HG03469 (cell line): ENCODE measurements at regions not wholly inside any gene's neighbourhood (a gene's known extent, or its start where the extent isn't known, plus 50 kb on each side); places are given as distances from the start of the nearest gene placed in this dataset.
"Not testable (repeated sequence)": the region's sequence is repeated elsewhere in the genome, so short reads cannot be mapped to it uniquely, and the experiment has no call there.

Experiments used
- ATAC-seq: cut with Tn5 transposase; IDR thresholded peaks from one replicate; pipeline ENCODE4 v1.9.1; 2021; ENCODE audit warnings: mild to moderate bottlenecking, moderate library complexity, moderate number of reproducible peaks; ENCODE audit not compliant: unreplicated experiment

DNA sequence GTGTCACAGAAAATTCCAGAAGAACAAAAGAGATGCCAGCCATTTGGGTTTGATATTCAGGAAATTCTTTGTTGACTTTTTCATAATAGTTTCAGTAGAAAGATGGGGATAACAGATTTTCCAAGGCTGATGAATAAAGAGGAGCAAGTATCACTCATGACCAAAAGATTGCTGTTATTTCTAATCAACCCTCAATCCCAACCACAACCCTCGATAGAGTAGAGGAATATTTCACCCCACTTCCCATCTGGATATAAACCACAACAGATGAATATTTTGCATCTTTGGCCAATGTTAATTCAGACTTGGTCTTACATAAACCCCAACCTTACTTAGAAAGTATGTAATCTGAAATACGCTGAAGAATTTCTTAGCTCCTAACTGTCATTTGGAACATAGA lies 232.4 kb downstream of the SEC16B start:
- ATAC-seq: no peak

DNA sequence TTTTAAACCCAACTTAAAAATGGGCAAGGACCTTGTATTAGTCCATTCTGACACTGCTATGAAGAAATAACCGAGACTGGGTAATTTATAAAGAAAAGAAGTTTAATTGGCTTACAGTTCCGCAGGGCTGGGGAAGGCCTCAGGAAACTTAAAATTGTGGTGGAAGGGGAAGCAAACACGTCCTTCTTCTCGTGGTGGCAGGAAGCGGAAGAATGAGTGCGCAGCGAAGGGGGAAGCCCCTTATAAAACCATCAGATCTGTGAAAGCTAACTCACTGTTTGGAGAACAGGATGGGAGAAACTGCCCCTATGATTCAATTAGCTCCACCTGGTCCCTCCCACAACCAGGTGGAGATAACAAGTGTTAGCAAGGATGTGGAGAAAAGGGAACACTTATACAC lies 237.7 kb downstream of the SEC16B start:
- no peak for ATAC-seq

GRCh38 chr1:177729646-177730045 lies 240.2 kb downstream of the SEC16B start:
- no peak for ATAC-seq

DNA sequence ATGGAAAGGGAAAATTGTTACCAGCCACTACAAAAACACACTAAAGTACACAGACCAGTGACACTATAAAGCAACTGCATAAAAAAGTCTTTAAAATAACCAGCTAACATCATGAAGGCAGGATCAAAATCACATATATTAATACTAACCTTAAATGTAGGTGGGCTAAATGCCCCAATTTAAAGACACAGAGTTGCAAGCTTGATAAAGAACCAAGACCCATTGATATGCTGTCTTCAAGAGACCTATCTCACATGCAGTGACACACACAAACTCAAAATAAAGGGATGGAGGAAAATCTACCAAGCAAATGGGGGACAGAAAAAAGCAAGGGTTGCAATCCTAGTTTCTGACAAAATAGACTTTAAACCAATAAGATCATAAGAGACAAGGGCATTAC lies 246.3 kb downstream of the SEC16B start:
- no peak for ATAC-seq

DNA sequence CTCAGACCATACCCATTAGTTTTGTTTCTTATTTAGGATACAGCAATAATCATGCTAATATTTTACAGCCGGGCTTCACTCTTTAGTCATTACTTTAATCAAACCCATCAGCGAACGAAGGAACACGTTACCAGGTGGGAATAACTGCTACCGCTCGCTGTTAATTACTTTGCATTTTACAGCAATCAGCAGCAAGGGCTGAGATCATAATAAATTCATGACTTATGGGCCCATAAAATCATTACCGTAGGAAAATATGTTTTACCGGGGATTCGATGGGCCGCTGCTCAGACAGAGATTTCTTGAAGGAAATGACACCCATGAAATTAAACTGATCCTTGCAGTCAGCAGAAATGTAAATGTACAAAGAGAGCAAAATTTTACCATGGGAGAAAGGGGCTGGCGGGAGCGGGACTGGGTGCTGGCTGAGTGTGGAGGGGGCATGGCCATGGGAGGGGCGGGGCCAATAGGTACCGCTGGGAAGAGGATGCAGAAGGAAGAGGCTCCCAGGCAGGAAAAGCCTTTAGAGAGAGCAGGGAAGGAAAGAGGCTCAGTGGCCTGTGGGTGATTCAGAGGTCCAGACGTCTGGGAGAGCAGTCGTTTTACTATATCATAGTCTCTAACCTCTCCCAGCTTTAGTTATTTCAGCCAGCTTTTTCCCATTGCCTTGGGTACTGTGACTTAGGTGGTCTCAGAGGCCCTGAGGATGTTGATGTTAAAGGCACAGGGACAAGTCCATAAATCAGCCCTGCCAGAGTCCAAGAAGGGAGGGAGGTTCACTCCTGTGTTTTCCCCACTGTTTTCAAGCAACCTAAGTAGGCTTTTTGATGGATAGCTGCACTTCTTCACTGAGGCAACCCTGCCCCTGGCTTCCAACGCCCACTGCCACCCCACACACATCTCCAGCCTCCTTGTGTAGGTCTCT lies 258.9 kb downstream of the SEC16B start:
- no peak for ATAC-seq

- ATAC-seq: no peak
Observed at GRCh38 chr1:177708406-177708805, 261.5 kb downstream of the SEC16B start.

DNA sequence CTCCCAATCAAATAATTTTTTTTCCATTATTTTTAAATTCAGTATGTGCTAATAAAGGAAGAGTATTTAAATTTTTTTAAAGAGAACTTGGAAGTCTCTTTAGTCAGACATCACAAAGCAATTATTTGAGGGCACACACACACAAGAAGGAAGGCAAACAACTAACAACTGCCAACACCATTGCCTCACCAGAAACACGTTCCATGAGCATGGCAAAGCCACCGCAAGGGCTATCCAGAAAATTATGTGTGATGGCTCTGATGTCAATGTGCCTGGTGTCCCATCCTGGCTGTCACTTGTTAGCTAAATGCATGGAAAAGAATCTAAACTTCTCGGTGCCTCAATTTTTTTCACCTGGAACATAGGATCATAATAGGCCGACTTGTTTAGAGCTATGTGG lies 262.9 kb downstream of the SEC16B start:
- no peak for ATAC-seq

DNA sequence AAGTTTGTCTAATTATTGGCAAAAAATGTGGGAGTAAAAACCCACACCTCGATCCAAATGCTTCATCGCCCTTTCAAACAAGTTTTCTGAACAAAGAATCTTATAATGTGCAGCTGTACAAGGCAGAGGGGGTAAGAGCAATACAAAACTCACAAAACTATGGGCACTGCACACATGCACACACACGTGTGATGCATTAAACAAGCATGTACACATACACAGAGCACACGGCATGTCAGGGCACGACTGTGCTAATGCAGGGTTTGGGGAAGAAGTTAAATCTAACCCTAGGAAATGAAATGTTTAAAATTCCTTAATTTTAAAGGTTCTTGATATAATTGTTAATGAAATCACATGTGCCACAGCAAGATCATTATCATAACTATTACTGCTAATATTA lies 264.0 kb downstream of the SEC16B start:
- no peak for ATAC-seq

DNA sequence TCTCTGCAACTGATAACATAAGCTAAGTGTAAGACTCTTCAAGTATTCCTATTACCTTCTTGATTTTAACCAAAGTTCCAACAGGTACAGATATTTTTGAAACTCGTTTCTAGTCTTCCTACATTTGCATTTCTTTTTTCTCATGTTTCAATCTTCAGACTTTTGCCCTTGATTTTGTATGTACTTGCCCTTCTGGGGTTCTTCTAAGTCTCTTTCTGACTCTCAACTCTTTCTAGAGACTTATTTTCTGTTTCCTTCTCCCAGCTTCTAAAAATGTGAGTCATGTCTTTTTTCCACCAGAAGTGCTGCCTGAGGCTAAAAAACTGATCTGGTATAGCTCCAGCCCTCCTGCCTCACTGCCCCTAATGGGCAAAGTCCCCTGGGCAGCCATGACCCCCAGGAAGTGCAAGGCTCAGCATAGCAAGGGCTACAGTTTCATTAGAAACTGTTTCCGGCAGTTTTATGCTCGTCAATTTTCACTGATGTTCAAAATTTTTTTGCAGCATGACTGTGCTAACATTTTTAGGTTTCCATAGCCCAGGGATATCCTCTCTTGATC lies 265.9 kb downstream of the SEC16B start:
- no peak for ATAC-seq

DNA sequence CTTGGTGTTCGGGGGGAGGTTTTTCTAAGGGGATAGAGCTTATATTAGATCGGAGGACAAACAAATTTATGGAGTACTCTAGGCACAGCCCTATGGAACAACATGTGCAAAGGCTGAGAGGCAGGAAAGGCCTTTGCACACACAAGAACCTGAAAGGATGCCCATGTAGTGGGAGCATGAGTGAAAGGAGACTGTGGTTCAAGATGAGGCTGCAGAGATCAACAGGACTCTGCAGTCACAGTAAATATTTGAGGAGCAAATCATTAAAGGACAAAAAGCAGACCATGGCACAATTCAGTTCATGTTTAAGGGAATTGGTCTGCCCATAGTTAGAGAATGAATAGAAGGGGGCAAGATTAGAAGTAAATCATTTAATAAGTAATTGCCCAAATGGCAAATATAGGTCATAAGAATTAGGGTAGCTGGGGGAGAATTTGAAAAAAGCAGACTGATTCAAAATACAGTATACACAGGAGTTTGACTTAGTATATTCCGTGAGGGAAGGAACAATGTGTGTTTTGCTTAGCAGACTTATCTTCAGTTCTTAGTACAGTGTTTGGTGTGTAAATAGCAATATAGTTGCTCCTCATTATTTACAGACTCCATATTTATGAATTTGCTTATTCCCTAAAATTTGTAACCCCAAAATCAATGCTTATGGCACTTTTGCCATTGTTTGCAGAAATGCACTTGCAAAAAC lies 268.1 kb downstream of the SEC16B start:
- no peak for ATAC-seq

DNA sequence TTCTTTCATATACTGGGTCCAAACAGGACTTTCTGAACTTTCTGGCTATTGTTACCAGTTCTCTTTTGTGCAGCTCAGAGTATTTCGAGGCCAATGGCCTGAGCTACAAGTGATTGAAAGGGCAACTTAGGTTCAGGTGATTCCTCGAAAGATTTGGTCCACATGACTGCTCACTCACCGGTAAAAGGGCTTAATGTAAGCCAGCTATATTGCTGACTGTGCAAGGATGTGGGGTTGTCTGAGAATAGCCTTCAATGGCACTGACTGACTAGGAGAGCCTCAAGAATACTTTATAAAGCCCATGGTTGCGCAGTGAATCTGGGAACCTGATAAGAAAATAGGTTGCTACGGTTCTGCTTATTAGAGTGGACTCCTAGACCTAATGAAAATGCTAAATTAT lies 269.0 kb downstream of the SEC16B start:
- ATAC-seq: no peak

- no peak for ATAC-seq
Observed at GRCh38 chr1:177690996-177691395, 278.9 kb downstream of the SEC16B start.

DNA sequence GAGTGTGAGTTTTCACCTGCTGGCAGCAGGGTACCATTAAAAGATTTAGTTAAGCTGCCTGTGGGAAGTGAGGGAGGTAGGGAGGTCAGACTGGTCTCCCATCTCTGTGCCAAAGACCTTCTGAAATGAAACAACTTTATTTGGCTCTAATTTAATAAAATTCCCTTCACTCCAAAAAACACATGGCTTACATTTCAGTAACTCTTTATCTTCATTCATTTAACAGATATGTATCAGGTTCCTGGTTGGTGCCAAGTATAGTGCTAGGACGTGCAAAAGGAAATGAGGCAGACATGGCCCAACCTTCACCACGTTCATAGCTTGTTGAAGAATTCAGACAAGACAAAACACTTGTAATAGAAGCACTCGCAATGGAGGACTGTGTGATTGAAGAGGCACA lies 282.3 kb downstream of the SEC16B start:
- no peak for ATAC-seq

DNA sequence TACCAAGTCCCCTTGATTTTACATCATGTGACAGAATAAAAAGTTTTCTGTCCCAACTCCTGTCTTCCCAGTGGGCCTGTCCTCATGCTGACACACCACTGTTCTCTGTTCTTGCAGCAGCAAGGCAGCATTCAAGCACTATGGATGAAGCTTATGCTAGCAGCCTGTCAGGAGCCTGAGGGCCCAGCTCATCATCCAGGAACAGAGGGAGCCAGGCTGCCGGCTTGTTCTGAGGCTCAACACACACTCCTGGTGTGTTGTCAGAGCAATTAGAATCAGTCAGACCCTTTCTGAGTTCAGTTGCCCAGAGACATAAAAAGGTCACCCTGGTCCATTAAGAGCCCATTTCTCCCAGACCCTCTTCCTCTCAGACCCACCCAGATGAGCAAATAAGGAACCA lies 282.9 kb downstream of the SEC16B start:
- no peak for ATAC-seq

GRCh38 chr1:177669161-177669560 lies 300.7 kb downstream of the SEC16B start:
- no peak for ATAC-seq

DNA sequence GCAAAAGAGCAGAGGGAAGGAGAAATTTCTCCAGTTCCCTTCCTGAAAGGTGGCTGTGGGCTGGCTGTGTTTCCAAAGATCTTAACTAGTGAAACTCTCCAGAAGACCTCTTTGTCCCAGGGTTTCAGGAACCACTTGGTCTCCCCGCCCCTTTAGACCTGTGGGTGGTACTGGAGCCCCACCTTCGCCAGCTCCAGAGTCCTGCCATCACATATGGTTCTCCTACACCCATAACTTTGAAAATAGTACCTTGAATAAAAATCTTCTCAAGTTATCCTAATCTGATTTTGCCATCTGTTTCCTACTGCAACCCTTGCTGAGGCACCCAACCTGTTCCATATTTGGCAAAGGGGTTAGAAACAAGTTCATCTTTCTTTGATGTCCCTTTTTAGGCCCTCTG lies 303.9 kb downstream of the SEC16B start:
- no peak for ATAC-seq

GRCh38 chr1:177664742-177665141 lies 305.1 kb downstream of the SEC16B start:
- not testable (repeated sequence) for ATAC-seq

- no peak for ATAC-seq
Observed at GRCh38 chr1:177660188-177660587, 309.7 kb downstream of the SEC16B start.

DNA sequence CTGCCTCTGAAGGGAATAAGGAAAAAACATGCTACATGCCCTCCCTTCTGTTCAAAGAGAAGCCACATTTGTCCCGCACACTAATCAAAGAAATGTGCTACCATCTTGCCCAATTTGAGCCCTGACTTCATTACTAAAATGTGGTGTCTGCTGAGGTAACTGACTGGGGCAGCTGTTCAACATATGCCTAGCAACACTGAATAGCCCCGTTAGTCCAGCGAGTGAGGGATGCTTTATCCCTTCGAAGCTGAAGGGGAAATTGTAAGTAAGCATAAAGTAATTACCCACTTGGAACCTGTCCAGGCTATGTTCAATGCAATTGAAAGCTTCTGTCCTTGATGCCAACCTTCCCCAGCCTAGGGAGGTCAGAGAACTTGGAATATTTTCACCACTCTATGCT lies 310.6 kb downstream of the SEC16B start:
- no peak for ATAC-seq

GRCh38 chr1:177656598-177656997 lies 313.3 kb downstream of the SEC16B start:
- no peak for ATAC-seq

DNA sequence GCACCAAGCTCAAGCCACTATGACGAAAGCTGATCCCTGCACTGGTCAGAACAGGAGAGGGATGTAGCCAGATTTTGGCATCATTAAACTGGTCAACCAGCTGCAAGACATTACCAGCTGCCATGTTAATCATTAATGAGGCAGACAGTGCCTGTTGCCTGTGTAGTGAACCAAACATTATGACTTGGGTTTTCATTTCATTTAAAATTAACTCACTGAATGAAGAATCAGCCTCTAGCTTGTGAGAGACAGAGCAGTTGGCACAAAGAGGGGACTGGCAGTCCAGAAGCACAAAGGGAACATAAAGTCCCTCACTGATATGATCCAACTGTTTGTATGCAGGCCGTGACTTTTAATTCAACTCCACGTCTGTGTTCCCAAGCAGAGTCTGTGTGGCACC lies 318.9 kb downstream of the SEC16B start:
- no peak for ATAC-seq

- no peak for ATAC-seq
Observed at GRCh38 chr1:177648731-177649265, 321.1 kb downstream of the SEC16B start.
